SK-N-SH (cell line): ENCODE measurements at regions not wholly inside any gene's neighbourhood (a gene's known extent, or its start where the extent isn't known, plus 50 kb on each side); places are given as distances from the start of the nearest gene placed in this dataset.

Experiments
- CTCF ChIA-PET: fragments of 300-600, 350-600 bp; formaldehyde crosslinking; extraction: SDS; loops from one replicate; lab custom pipeline; 2021; lab: Yijun Ruan, JAX
- POLR2A ChIA-PET: fragments of 350-600 bp; sonication (Branson Sonifier 250); formaldehyde crosslinking; extraction: SDS; loops from one replicate; lab custom pipeline; 2020; ENCODE audit warnings: antibody characterized with exemption, inconsistent platforms; lab: Yijun Ruan, JAX
- DNase-seq: peaks from one replicate; pipeline ENCODE4 v3.0.0; 2012
- H2AFZ ChIP-seq: fragments of 200-600 bp; sonication (generic); 2 replicates; pipeline ENCODE4 v1.8.1; 2016; ENCODE audit warnings: antibody characterized with exemption, mild to moderate bottlenecking, low read depth
- H3F3A ChIP-seq: fragments of 200-600 bp; sonication (generic); replicated peaks from 2 replicates; pipeline ENCODE3; 2016; ENCODE audit warnings: antibody characterized with exemption, mild to moderate bottlenecking; ENCODE audit not compliant: insufficient read depth
- H3K27ac ChIP-seq, 2 experiments: fragments of 200-500 bp in 1 of 2; fragments of 200-600 bp in 1 of 2; sonication (Bioruptor generic) in 1 of 2; sonication (generic), shearing (Covaris generic) in 1 of 2; 2 replicates each; pipeline versions ENCODE4 v1.5.1 to v1.6.1; 2014 to 2016; ENCODE audit warnings: low read depth in 2 of 2, inconsistent platforms in 1 of 2, low read length in 1 of 2, mild to moderate bottlenecking in 1 of 2, mixed read lengths in 1 of 2
- H3K27me3 ChIP-seq: fragments of 200-600 bp; sonication (generic), shearing (Covaris generic); 2 replicates; pipeline ENCODE4 v1.6.1; 2016; ENCODE audit warnings: mixed run types; ENCODE audit not compliant: insufficient read depth
- H3K36me3 ChIP-seq, 2 experiments: fragments of 200-500 bp in 1 of 2; fragments of 200-600 bp in 1 of 2; sonication (Bioruptor generic) in 1 of 2; sonication (generic) in 1 of 2; replicated peaks in 1 of 2; 2 replicates each; pipeline versions ENCODE3 to v1.5.1; 2014 to 2016; ENCODE audit warnings: low read length in 1 of 2, mild to moderate bottlenecking in 1 of 2; ENCODE audit not compliant: insufficient read depth in 2 of 2, control insufficient read depth in 1 of 2
- H3K4me1 ChIP-seq, 2 experiments: fragments of 200-500 bp in 1 of 2; fragments of 200-600 bp in 1 of 2; sonication (Bioruptor generic) in 1 of 2; sonication (generic), shearing (Covaris generic) in 1 of 2; 2 replicates each; pipeline versions ENCODE4 v1.5.1 to v1.6.1; 2014 to 2016; ENCODE audit warnings: low read depth in 1 of 2, low read length in 1 of 2, mixed run types in 1 of 2; ENCODE audit not compliant: insufficient read depth in 2 of 2, control insufficient read depth in 1 of 2
- H3K4me2 ChIP-seq: fragments of 200-600 bp; sonication (generic), shearing (Covaris generic); 2 replicates; pipeline ENCODE4 v1.6.1; 2017; ENCODE audit warnings: mixed run types
- H3K4me3 ChIP-seq, 2 experiments: fragments of 200-500 bp in 1 of 2; fragments of 200-600 bp in 1 of 2; sonication (Bioruptor generic) in 1 of 2; sonication (generic), shearing (Covaris generic) in 1 of 2; 2 replicates each; pipeline versions ENCODE4 v1.5.1 to v1.8.1; 2014 to 2016; ENCODE audit warnings: low read depth in 2 of 2, inconsistent platforms in 1 of 2, low read length in 1 of 2, mild to moderate bottlenecking in 1 of 2, mixed read lengths in 1 of 2, moderate library complexity in 1 of 2
- H3K79me2 ChIP-seq: fragments of 200-600 bp; sonication (generic); 2 replicates; pipeline ENCODE4 v1.8.1; 2017; ENCODE audit warnings: mild to moderate bottlenecking; ENCODE audit not compliant: insufficient read depth
- H3K9ac ChIP-seq: fragments of 200-600 bp; sonication (generic); 2 replicates; pipeline ENCODE4 v1.6.1; 2017; ENCODE audit warnings: mixed run types
- H3K9me2 ChIP-seq: fragments of 200-600 bp; sonication (generic); 2 replicates; pipeline ENCODE4 v1.6.1; 2017; ENCODE audit warnings: mixed run types
- H3K9me3 ChIP-seq: fragments of 200-600 bp; sonication (generic); 2 replicates; pipeline ENCODE4 v1.6.1; 2017; ENCODE audit warnings: mixed run types, mild to moderate bottlenecking, moderate library complexity
- H4K20me1 ChIP-seq: fragments of 200-600 bp; sonication (generic); 2 replicates; pipeline ENCODE4 v1.6.1; 2017; ENCODE audit warnings: mild to moderate bottlenecking, mixed run types; ENCODE audit not compliant: insufficient read depth
- ELF1 ChIP-seq: IDR thresholded peaks from 2 replicates; pipeline ENCODE4 v1.4.0; 2012
- FOXJ3 ChIP-seq: sonication (generic); formaldehyde crosslinking; IDR thresholded peaks from 2 replicates; pipeline ENCODE4 v1.5.1; 2020; ENCODE audit warnings: mild to moderate bottlenecking, missing genetic modification reagents
- GATA2 ChIP-seq: sonication (generic); formaldehyde crosslinking; IDR thresholded peaks from 2 replicates; pipeline ENCODE4 v1.5.0; 2020; ENCODE audit warnings: mild to moderate bottlenecking, missing genetic modification reagents
- NRF1 ChIP-seq: IDR thresholded peaks from 2 replicates; pipeline ENCODE4 v1.6.1; 2012; ENCODE audit warnings: low read depth, mild to moderate bottlenecking, low read length
- REST ChIP-seq: IDR thresholded peaks from 2 replicates; pipeline ENCODE4 v1.6.1; 2012; ENCODE audit warnings: mild to moderate bottlenecking, low read depth, low read length, moderate library complexity
- RFX5 ChIP-seq: IDR thresholded peaks from 2 replicates; pipeline ENCODE4 v1.6.1; 2012; ENCODE audit warnings: mild to moderate bottlenecking, improper control_type of control experiment, low read length
- SMC3 ChIP-seq: IDR thresholded peaks from 2 replicates; pipeline ENCODE4 v1.6.1; 2012; ENCODE audit warnings: low read depth, low read length, improper control_type of control experiment
- TEAD4 ChIP-seq: IDR thresholded peaks from 2 replicates; pipeline ENCODE4 v1.4.0; 2012; ENCODE audit warnings: mild to moderate bottlenecking, borderline replicate concordance; ENCODE audit not compliant: insufficient read depth
- WGBS: methylation state at CpG from one replicate; pipeline ENCODE4 v1.1.6; 2017; ENCODE audit warnings: low lambda C conversion rate; 5-methylcytosine and 5-hydroxymethylcytosine counted together
- TF ChIP-seq, protein P1 (sequence below): fragments of 150-350 bp; IDR thresholded peaks from 2 replicates; pipeline ENCODE4 v1.6.1; 2017; ENCODE audit warnings: antibody characterized with exemption, low read length, low read depth, borderline replicate concordance
- TF ChIP-seq, protein P2 (sequence below): IDR thresholded peaks from 2 replicates; pipeline ENCODE4 v1.4.0; 2012; ENCODE audit warnings: low read depth, borderline replicate concordance

GRCh38 chr17:73743518-73744201 is 99.4 kb upstream of the SDK2 start:
- no peaks in the 10 kb centered on the region for H4K20me1 ChIP-seq
- no peak overlapping the region for H3K4me3 ChIP-seq
- no peaks in the 10 kb centered on the region for H3K27me3 ChIP-seq
- H3K36me3 ChIP-seq: no peaks in the 10 kb centered on the region
- POLR2A ChIA-PET: interaction anchor here (0.7 kb wide), 1 partner anchor 325 kb away, joined by 4 read pairs; no protein-coding TSS in a partner anchor
- H3K9me3 ChIP-seq: peaks cover 6% of the 10 kb centered on the region; the same call in 1 of the 2 replicates
- H3K27ac ChIP-seq: no peak overlapping the region
- H3K4me2 ChIP-seq: no peak overlapping the region
- H3F3A ChIP-seq: no peaks in the 10 kb centered on the region
- no peaks in the 10 kb centered on the region for H3K4me1 ChIP-seq
- no peak overlapping the region for H3K9ac ChIP-seq
- CTCF ChIA-PET: no interaction called here
- TF ChIP-seq SMC3: no peak
- TF ChIP-seq NRF1: no peak
- TF ChIP-seq ELF1: no peak
- TF ChIP-seq, protein P1, sequence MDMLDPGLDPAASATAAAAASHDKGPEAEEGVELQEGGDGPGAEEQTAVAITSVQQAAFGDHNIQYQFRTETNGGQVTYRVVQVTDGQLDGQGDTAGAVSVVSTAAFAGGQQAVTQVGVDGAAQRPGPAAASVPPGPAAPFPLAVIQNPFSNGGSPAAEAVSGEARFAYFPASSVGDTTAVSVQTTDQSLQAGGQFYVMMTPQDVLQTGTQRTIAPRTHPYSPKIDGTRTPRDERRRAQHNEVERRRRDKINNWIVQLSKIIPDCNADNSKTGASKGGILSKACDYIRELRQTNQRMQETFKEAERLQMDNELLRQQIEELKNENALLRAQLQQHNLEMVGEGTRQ: no peak
- no peak for TF ChIP-seq TEAD4
- TF ChIP-seq, protein P2, sequence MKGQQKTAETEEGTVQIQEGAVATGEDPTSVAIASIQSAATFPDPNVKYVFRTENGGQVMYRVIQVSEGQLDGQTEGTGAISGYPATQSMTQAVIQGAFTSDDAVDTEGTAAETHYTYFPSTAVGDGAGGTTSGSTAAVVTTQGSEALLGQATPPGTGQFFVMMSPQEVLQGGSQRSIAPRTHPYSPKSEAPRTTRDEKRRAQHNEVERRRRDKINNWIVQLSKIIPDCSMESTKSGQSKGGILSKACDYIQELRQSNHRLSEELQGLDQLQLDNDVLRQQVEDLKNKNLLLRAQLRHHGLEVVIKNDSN: no peak
- no peak for TF ChIP-seq FOXJ3
- TF ChIP-seq, all 33 proteins: peak for 0
- Histone ChIP-seq H3K79me2 (no peaks in the 10 kb centered on the region), H2AFZ (no peak overlapping the region), H3K9me2 (no peaks in the 10 kb centered on the region)
- DNase-seq: no peak
- WGBS: 54% methylated on average over 8 of the region's 8 CpGs

GRCh38 chr17:73744411-73744810 is 100.2 kb upstream of the SDK2 start:
- no peak for TF ChIP-seq GATA2 (CRISPR knock-in tag)
- no peak for TF ChIP-seq REST
- TF ChIP-seq RFX5: no peak
- TF ChIP-seq, all 33 proteins: peak for 0
- Histone ChIP-seq H3K79me2 (no peaks in the 10 kb centered on the region), H3K4me3 (no peak overlapping the region), H3K27me3 (no peaks in the 10 kb centered on the region), H3K9me3 (peaks cover 6% of the 10 kb centered on the region; the same call in 1 of the 2 replicates), H3K27ac (no peak overlapping the region), H3K9ac (no peak overlapping the region), H3K4me2 (no peak overlapping the region), H3F3A (no peaks in the 10 kb centered on the region), H4K20me1 (no peaks in the 10 kb centered on the region), H2AFZ (no peak overlapping the region), H3K9me2 (no peaks in the 10 kb centered on the region), H3K36me3 (no peaks in the 10 kb centered on the region), H3K4me1 (no peaks in the 10 kb centered on the region)
- WGBS: 28% methylated on average over 7 of the region's 7 CpGs
- CTCF ChIA-PET: interaction anchor here (3.3 kb wide), 1 partner anchor 34 kb away, joined by 13 read pairs; no protein-coding TSS in a partner anchor
- POLR2A ChIA-PET: interaction anchor here (0.7 kb wide), 1 partner anchor 324 kb away, joined by 4 read pairs; no protein-coding TSS in a partner anchor
- no peak for DNase-seq
